ENCODE measurements at regions not wholly inside any gene's neighbourhood (a gene's known extent, or its start where the extent isn't known, plus 50 kb on each side); places are given as distances from the start of the nearest gene placed in this dataset.

- Histone ChIP-seq H3K9me3 (no peaks in the 10 kb centered on the region), H3K36me3 (no peaks in the 10 kb centered on the region), H3K4me3 (no peak overlapping the region), H3K4me1 (peaks cover 10% of the 10 kb centered on the region), H3K27me3 (no peaks in the 10 kb centered on the region), H3K27ac (no peak overlapping the region)
- no peak for DNase-seq (ENCODE audit: extremely low spot score in 2 of 2)
- TF ChIP-seq POLR2A (IDR thresholded peaks at IDR 0.05), result no peak
- TF ChIP-seq CTCF (IDR thresholded peaks at IDR 0.05), result no peak
- no peak for TF ChIP-seq POLR2AphosphoS5 (IDR thresholded peaks at IDR 0.05; ENCODE audit: insufficient read depth in 1 of 2, low read depth in 1 of 2)
- intact Hi-C loops (cut with DNase I), result no loop called here
These were observed 137.7 kb downstream of the C4orf33 start for GRCh38 chr4:129233691-129234090.

GRCh38 chr4:129236351-129236750 is 140.4 kb downstream of the C4orf33 start:
- DNase-seq (ENCODE audit: extremely low spot score in 2 of 2), result no peak
- H3K27ac ChIP-seq, result no peak overlapping the region
- H3K36me3 ChIP-seq, result no peaks in the 10 kb centered on the region
- no peaks in the 10 kb centered on the region for H3K9me3 ChIP-seq
- intact Hi-C loops (cut with DNase I), result no loop called here
- no peaks in the 10 kb centered on the region for H3K27me3 ChIP-seq
- peaks cover 10% of the 10 kb centered on the region for H3K4me1 ChIP-seq
- H3K4me3 ChIP-seq, result no peak overlapping the region
- TF ChIP-seq POLR2AphosphoS5 (IDR thresholded peaks at IDR 0.05; ENCODE audit: insufficient read depth in 1 of 2, low read depth in 1 of 2) (no peak), POLR2A (IDR thresholded peaks at IDR 0.05) (no peak), CTCF (IDR thresholded peaks at IDR 0.05) (no peak)

DNA sequence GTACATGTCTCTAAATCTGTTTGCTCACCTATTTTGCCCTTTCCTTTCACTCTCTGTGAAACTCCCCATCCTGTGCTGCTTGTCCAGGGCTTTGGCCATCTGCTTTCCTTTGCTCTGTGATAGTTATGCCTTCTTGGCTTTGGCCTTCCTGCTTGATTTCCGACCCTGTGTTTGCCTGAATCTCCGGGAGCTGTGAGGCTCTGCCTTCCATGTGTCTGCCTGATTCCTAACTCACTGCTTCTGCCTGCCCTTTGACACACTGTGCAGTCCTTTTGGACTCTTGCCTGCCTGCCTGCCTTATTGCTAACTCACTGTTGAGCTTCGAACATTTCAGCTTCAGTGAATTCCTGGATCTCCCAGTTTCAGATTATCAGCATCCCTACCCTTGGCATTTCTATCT is 143.1 kb downstream of the C4orf33 start:
- intact Hi-C loops (cut with DNase I), result no loop called here
- no peaks in the 10 kb centered on the region for H3K27me3 ChIP-seq
- H3K36me3 ChIP-seq, result no peaks in the 10 kb centered on the region
- no peak overlapping the region for H3K27ac ChIP-seq
- H3K4me1 ChIP-seq, result no peaks in the 10 kb centered on the region
- no peaks in the 10 kb centered on the region for H3K9me3 ChIP-seq
- no peak for TF ChIP-seq POLR2AphosphoS5 (IDR thresholded peaks at IDR 0.05; ENCODE audit: insufficient read depth in 1 of 2, low read depth in 1 of 2)
- TF ChIP-seq POLR2A (IDR thresholded peaks at IDR 0.05), result no peak
- TF ChIP-seq CTCF (IDR thresholded peaks at IDR 0.05), result no peak
- no peak for DNase-seq (ENCODE audit: extremely low spot score in 2 of 2)
- no peak overlapping the region for H3K4me3 ChIP-seq

- Histone ChIP-seq H3K4me3 (no peak overlapping the region), H3K27me3 (no peaks in the 10 kb centered on the region), H3K4me1 (no peaks in the 10 kb centered on the region), H3K36me3 (no peaks in the 10 kb centered on the region), H3K9me3 (no peaks in the 10 kb centered on the region), H3K27ac (no peak overlapping the region)
- intact Hi-C loops (cut with DNase I), result no loop called here
- TF ChIP-seq CTCF (IDR thresholded peaks at IDR 0.05), result no peak
- TF ChIP-seq POLR2A (IDR thresholded peaks at IDR 0.05), result no peak
- TF ChIP-seq POLR2AphosphoS5 (IDR thresholded peaks at IDR 0.05; ENCODE audit: insufficient read depth in 1 of 2, low read depth in 1 of 2), result no peak
- no peak for DNase-seq (ENCODE audit: extremely low spot score in 2 of 2)
These were observed 144.9 kb downstream of the C4orf33 start for GRCh38 chr4:129240816-129241215.

GRCh38 chr4:129246145-129246544 is 150.2 kb downstream of the C4orf33 start:
- H3K27me3 ChIP-seq, result no peaks in the 10 kb centered on the region
- H3K36me3 ChIP-seq, result no peaks in the 10 kb centered on the region
- DNase-seq (ENCODE audit: extremely low spot score in 2 of 2), result no peak
- TF ChIP-seq POLR2A (IDR thresholded peaks at IDR 0.05) (no peak), CTCF (IDR thresholded peaks at IDR 0.05) (no peak), POLR2AphosphoS5 (IDR thresholded peaks at IDR 0.05; ENCODE audit: insufficient read depth in 1 of 2, low read depth in 1 of 2) (no peak)
- H3K4me3 ChIP-seq, result no peak overlapping the region
- H3K27ac ChIP-seq, result no peak overlapping the region
- no peaks in the 10 kb centered on the region for H3K9me3 ChIP-seq
- H3K4me1 ChIP-seq, result no peaks in the 10 kb centered on the region
- intact Hi-C loops (cut with DNase I), result no loop called here

Data from vagina (tissue), 2 donors.